K562 (cell line): ENCODE measurements at regions not wholly inside any gene's neighbourhood (a gene's known extent, or its start where the extent isn't known, plus 50 kb on each side); places are given as distances from the start of the nearest gene placed in this dataset.

ENCODE experiments used
- ATAC-seq: fragments of 200-7000 bp; cut with Tn5 transposase; 3 replicates; pipeline ENCODE4 v1.9.1; 2020; ENCODE audit warnings: moderate library complexity
- BruUV-seq: library from RNA; stranded (reverse); fragments of 400-500 nt; replicated peaks from 2 replicates; lab custom pipeline; 2021; lab: Mats Ljungman, UMichigan
- CTCF ChIA-PET: fragments of 300-600 bp; formaldehyde crosslinking; extraction: SDS; loops from one replicate; lab custom pipeline; 2021; ENCODE audit warnings: low intra/inter-chr PET ratio; lab: Yijun Ruan, JAX
- POLR2A ChIA-PET: fragments of 300-600, 350-650 bp; sonication (Branson Sonifier 250); formaldehyde crosslinking; extraction: SDS; loops from one replicate; lab custom pipeline; 2021; ENCODE audit warnings: antibody characterized with exemption, inconsistent platforms; lab: Yijun Ruan, JAX
- DNase-seq, 4 experiments: peaks; one replicate each; pipeline versions ENCODE4 v3.0.0 to v3.0.0-alpha.2; 2011 to 2018; ENCODE audit warnings: low spot score in 3 of 4, mixed read lengths in 3 of 4; ENCODE audit errors: extremely low read depth in 1 of 4
- FAIRE-seq: peaks from 2 replicates; lab custom pipeline; 2011; peaks lifted over from hg19 to GRCh38; lab: Jason Lieb, UNC
- H2AFZ ChIP-seq: 2 replicates; pipeline ENCODE4 v1.6.0; 2011; ENCODE audit warnings: low read depth, low read length, control low read depth, inconsistent platforms
- H3K27ac ChIP-seq: fragments of 200-600 bp; 3 replicates; pipeline ENCODE4 v1.8.0; 2011; ENCODE audit warnings: low read depth, mild to moderate bottlenecking, control low read depth, inconsistent platforms, low read length, moderate library complexity, mixed read lengths; ENCODE audit errors: extremely low read depth
- H3K27me3 ChIP-seq, 2 experiments: fragments of 300-600 bp in 1 of 2; 2 replicates in 1 of 2; 3 replicates in 1 of 2; pipeline versions ENCODE4 v1.6.0 to v1.8.0; 2011; ENCODE audit warnings: inconsistent platforms in 2 of 2, low read length in 2 of 2, mild to moderate bottlenecking in 1 of 2, mixed read lengths in 1 of 2, moderate library complexity in 1 of 2; ENCODE audit not compliant: control insufficient read depth in 2 of 2, insufficient read depth in 2 of 2
- H3K36me3 ChIP-seq: fragments of 300-600 bp; 3 replicates; pipeline ENCODE4 v1.8.0; 2011; ENCODE audit warnings: mild to moderate bottlenecking, low read length, inconsistent platforms; ENCODE audit not compliant: control insufficient read depth, insufficient read depth
- H3K4me1 ChIP-seq, 2 experiments: fragments of 200-600 bp in 1 of 2; replicated peaks in 1 of 2; 2 replicates in 1 of 2; 3 replicates in 1 of 2; pipeline versions ENCODE4 v1.5.1 to v1.8.0; 2011; ENCODE audit warnings: inconsistent platforms in 2 of 2, low read length in 2 of 2, mild to moderate bottlenecking in 1 of 2, mixed read lengths in 1 of 2, moderate library complexity in 1 of 2; ENCODE audit not compliant: control insufficient read depth in 2 of 2, insufficient read depth in 2 of 2
- H3K4me2 ChIP-seq: 2 replicates; pipeline ENCODE4 v1.6.1; 2011; ENCODE audit warnings: low read length, control low read depth, inconsistent platforms, mixed read lengths; ENCODE audit not compliant: insufficient read depth
- H3K4me3 ChIP-seq: fragments of 200-600 bp; sonication (generic), shearing (Covaris generic); 2 replicates; pipeline ENCODE4 v1.5.1; 2016; ENCODE audit warnings: control low read depth, inconsistent platforms
- H3K79me2 ChIP-seq: fragments of 200-600 bp; 3 replicates; pipeline ENCODE4 v1.8.0; 2011; ENCODE audit warnings: low read length, inconsistent platforms; ENCODE audit not compliant: control insufficient read depth, insufficient read depth
- H3K9ac ChIP-seq, 2 experiments: 2 replicates each; pipeline versions ENCODE4 v1.6.0 to v1.6.1; 2011; ENCODE audit warnings: low read depth in 2 of 2, low read length in 2 of 2, control low read depth in 1 of 2, inconsistent platforms in 1 of 2, mild to moderate bottlenecking in 1 of 2, mixed read lengths in 1 of 2; ENCODE audit not compliant: insufficient read depth in 1 of 2
- H3K9me1 ChIP-seq: one replicate; pipeline ENCODE4 v1.6.0; 2011; ENCODE audit warnings: inconsistent platforms, mild to moderate bottlenecking, low read length, moderate library complexity; ENCODE audit not compliant: control insufficient read depth, insufficient read depth
- H3K9me3 ChIP-seq: replicated peaks from 2 replicates; pipeline ENCODE4 v1.5.1; 2011; ENCODE audit warnings: low read depth, low read length, inconsistent platforms; ENCODE audit not compliant: control insufficient read depth, insufficient read depth
- H4K20me1 ChIP-seq: replicated peaks from 2 replicates; pipeline ENCODE4 v1.6.1; 2011; ENCODE audit warnings: low read length, inconsistent platforms, mixed read lengths; ENCODE audit not compliant: control insufficient read depth, insufficient read depth
- PKNOX1 ChIP-seq: fragments of 450-650 bp; IDR thresholded peaks from 2 replicates; pipeline ENCODE4 v1.6.1; 2016
- RBM15 ChIP-seq: fragments of 200-400 bp; formaldehyde crosslinking; IDR thresholded peaks from 2 replicates; pipeline ENCODE4 v1.6.1; 2018; ENCODE audit warnings: mild to moderate bottlenecking, low read length, moderate library complexity; ENCODE audit not compliant: insufficient read depth
- ZNF592 ChIP-seq: fragments of 450-650 bp; IDR thresholded peaks from 2 replicates; pipeline ENCODE4 v1.6.1; 2017; ENCODE audit warnings: antibody characterized with exemption, mild to moderate bottlenecking
- WGBS: fragments of 100-300 bp; shearing (Covaris generic); methylation state at CpG from one replicate; pipeline ENCODE4 v1.1.6; 2016; ENCODE audit warnings: low coverage, mixed read lengths; ENCODE audit not compliant: insufficient coverage; ENCODE audit errors: missing lambda C conversion rate; 5-methylcytosine and 5-hydroxymethylcytosine counted together
- in situ Hi-C: fragments of 300-500 bp; cut with MboI; formaldehyde crosslinking; loops from 4 replicates; pipeline ENCODE4 v1.15.0; 2018; ENCODE audit warnings: inconsistent platforms, mixed read lengths
- intact Hi-C: fragments of 100-400 bp; cut with micrococcal nuclease; formaldehyde crosslinking; loops from 2 replicates; pipeline ENCODE4 v1.14.2; 2022

GRCh38 chr19:31699421-31699820 is 350.2 kb upstream of the TSHZ3 start (continued):
- TF ChIP-seq ZNF592 (no peak), PKNOX1 (no peak)

- 0% methylated on average over 3 of the region's 3 CpGs for WGBS
- CTCF ChIA-PET: no interaction called here
- DNase-seq (no peak), ATAC-seq (no peak), FAIRE-seq (no peak)
- no peaks in the 10 kb centered on the region for H3K4me1 ChIP-seq
- no peaks in the 10 kb centered on the region for H4K20me1 ChIP-seq
- intact Hi-C loops: no loop called here
- no peaks in the 10 kb centered on the region for H3K79me2 ChIP-seq
- BruUV-seq: no TSS peak
- no peaks in the 10 kb centered on the region for H3K9me1 ChIP-seq
- H3K9me3 ChIP-seq: no peaks in the 10 kb centered on the region
- POLR2A ChIA-PET: interaction anchor here (1.0 kb wide), 1 partner anchor 16 kb away, joined by 3 read pairs; no protein-coding TSS in a partner anchor
- no peak overlapping the region for H3K4me2 ChIP-seq
- no peak for TF ChIP-seq RBM15
- no peak overlapping the region for H3K27ac ChIP-seq
- no peak overlapping the region for H3K9ac ChIP-seq
- in situ Hi-C loops: no loop called here
- H3K27me3 ChIP-seq: no peaks in the 10 kb centered on the region
- no peak overlapping the region for H3K4me3 ChIP-seq
- no peak overlapping the region for H2AFZ ChIP-seq
- no peaks in the 10 kb centered on the region for H3K36me3 ChIP-seq
Measured at GRCh38 chr19:31701146-31701545, 351.9 kb upstream of the TSHZ3 start.
